HG03378 (cell line): ENCODE measurements at regions not wholly inside any gene's neighbourhood (a gene's known extent, or its start where the extent isn't known, plus 50 kb on each side); places are given as distances from the start of the nearest gene placed in this dataset.

Experiments used
- ATAC-seq: cut with Tn5 transposase; IDR thresholded peaks from one replicate; pipeline ENCODE4 v1.9.1; 2021; ENCODE audit warnings: mild to moderate bottlenecking, moderate library complexity; ENCODE audit not compliant: unreplicated experiment

DNA sequence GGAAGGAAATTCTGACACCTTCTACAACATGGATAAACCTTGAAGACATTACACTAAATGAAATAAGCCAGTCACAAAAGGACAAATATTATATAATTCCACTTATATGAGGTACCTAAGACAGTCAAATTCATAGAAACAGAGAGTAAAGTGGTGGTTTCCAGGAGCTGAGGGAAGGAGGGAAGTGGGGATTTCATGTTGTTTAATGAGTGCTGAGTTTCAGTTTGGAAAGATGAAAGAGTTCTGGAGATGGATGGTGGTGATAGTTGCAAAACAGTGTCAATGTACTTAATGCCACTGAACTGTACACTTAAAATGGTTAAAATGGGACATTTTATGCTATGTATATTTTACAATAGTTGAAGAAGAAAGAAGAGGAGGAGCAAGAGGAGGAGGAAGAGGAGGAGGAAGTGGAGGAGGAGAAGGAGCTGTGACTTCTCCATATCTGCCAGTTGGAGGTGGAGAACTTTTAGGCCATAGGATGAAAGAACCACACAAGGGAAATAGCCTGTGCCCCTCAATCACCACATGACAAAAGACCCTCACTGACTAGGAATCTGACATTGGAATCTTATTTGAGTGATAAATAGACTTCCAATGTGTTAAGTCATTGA is 55.3 kb upstream of the LGALSL start:
- ATAC-seq = no peak

DNA sequence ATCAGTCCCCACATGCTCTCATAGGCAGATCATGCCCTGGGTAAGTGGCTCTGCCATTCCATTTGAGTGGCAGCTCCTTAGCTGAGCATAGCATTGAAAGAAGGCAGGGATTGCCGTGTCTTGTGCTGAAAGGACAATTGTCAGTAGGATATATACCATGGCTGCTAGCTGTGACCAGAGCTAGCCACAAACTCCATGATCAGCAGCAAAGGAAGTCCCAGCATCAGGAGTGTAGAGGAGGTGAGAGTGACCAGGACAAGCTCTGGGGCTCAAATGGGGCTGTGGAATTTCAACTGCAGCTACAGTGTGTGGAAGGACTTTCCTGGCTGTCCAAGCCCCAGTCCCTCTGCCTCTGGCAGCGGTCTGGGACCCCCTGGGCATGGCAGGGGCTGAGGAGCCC is 54.4 kb upstream of the LGALSL start:
- no peak for ATAC-seq

DNA sequence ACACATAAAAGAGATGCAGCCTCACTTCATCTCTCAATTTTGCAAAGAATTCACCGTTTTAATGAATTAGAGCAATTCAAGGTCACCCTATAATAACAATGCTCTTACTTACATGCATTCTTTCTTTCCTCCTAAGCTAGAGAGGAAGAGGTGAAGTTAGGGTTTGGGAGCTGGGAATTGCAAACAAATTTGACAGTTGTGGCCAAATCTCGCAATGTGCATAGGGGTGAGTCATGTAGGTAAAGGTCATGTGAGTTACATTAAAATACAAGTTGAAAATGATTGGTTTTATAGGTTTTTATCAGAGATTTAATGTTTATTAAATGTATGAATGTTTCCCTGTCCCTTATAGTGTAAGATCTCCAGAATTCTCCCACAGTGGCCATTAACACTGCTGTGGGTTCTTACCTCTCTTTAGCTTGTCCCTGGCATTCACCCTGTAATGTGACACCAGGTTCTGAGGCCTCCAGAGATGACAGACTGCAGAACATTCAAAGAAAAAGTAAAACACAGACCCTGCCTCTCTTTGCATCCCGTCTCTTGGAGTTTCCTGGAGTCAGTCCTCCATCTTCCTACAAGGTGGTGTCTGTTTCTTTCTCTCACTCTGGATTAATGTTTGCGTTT is 53.7 kb upstream of the LGALSL start:
- no peak for ATAC-seq

DNA sequence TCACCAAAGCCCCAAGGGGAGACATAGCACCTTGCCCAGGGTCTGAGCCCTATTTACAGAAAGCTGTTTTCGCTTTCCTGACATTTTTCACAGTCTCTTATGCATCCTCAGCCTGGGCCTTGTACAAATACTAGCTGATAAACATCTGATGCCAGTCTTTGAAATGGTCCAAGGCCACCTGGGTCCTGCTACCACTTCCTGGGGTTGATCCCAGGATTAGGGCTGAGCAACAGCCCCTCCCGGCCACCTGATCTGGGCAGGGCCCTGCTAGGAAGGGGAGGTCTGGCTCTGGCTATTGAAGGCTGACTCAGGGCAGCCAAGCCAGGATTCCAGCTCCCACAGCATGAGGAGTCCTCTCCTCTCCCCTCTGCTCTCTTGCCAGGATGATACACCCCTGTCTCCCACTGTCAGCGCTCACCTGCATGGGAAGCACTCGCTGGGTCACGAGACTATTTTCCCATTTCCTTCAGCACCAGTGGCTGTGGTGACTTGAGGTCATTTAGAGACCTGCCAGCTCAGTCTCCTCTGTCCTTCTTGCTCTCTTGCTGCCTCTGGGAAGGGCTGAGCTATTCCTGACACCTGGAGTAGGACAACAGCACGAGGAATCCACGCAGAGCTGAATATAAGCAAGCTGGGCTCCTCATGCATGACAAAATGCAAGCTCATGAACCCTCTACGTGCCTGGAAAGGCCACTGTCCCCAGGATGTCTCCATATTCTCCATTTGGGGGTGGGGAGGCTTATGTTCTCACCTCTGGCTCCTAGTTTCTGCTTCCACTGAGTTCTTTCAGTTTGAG is 53.0 kb upstream of the LGALSL start:
- ATAC-seq = no peak

DNA sequence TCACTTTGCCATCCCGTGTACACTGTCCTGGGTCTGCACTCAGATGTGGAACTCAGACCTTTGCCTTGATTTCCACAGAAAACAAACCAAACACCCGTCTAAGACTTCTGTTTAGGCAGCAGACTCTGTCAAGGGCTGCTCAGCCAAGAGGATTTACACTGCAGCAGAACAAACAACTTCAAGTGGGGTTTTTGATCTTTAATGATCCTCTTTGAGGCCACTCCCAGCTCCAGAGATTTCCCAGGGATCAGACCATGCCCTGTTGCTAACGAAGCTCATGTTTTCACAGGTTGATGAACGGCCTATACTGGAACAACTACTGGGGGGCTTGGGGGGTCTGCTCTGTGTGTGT is 52.5 kb upstream of the LGALSL start:
- ATAC-seq = no peak

DNA sequence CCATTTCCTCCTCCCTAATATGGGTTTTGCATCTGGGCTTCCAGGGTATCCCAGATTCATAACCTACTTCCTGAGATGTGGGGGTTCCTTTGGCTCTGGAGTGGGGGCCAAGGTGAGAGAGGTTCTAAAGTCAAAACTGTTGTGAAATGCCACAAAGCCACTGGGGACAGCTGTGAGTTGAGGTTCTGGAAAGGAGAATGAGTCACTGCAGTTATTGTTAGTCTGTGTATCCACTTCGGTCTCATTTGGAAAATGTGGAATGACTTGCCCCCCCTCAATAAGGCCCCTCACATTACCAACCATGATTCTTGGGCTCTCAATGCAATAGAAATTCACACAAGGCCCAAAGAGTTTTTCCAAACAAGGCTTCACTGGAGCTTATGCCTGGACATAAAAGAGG is 51.1 kb upstream of the LGALSL start:
- no peak for ATAC-seq

DNA sequence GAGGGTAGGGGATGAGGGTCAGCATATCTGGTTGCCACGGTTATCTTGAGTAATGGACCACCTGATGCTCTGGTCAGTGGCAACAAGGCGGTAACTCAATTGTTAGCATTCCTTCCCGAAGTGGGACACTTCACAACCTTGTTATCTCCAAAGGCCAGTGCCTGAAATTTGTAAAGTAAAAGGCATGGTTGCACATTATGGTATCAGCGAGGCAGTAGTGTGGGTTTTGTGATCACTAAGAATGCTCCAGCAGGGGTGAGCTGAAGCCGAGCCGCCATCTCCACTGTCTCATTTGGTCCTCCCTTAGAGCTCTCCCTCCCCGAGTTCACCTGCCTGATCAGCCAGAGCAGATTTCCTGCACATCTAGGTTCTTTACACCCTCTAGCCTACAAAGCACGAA is 50.5 kb upstream of the LGALSL start:
- no peak for ATAC-seq

DNA sequence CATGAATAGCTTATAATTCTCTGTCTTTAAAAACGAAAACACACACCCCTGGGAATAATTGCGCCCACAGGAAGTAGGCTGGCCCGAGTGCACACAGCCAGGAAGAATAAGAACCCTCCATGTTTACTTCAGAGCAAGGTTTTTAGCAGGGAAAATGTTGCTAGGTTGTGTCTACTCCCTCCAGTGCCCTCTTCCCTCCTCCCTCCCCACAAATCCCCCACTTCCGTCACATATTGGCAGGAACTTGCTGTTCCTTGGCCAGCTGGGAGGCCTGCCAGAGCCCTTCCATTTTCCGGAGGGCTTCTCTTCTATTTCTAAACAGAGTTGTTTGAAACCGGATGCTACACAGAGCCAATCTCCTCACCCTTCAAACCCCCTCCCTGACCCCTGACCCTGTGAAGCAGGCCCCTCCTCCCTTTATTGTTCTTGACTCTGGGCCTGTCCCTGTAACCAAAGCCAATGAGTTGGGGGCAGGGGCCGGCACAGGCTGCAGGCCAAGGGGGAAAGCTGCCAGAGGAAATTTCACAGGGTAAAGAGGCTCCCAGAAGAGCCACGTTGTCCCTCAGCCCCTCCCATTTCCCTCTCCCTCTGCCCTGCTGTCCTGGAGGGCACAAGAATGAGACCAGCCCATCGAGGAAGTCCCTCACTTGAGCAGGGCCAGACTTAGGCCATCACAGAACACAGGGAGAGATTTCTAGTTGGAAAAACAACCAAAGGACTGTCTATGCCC is 49.8 kb upstream of the LGALSL start:
- ATAC-seq = no peak
